Common myeloid progenitor, CD34-positive (primary cell): ENCODE measurements at regions not wholly inside any gene's neighbourhood (a gene's known extent, or its start where the extent isn't known, plus 50 kb on each side); places are given as distances from the start of the nearest gene placed in this dataset.

ENCODE experiments used
- CTCF ChIA-PET: fragments of 350-600 bp; sonication (Branson Sonifier 250); formaldehyde crosslinking; loops from one replicate; lab custom pipeline; 2021; ENCODE audit warnings: antibody characterized with exemption; lab: Charles Lee
- POLR2A ChIA-PET: fragments of 350-600 bp; sonication (Branson Sonifier 250); formaldehyde crosslinking; loops from one replicate; lab custom pipeline; 2021; ENCODE audit warnings: antibody characterized with exemption; lab: Charles Lee
- DNase-seq, 3 donors: peaks; one replicate each; pipeline versions ENCODE4 v3.0.0 to v3.0.0-alpha.2; 2013
- H3K27ac ChIP-seq, 2 experiments: 1 replicate in 1 of 2; 2 replicates in 1 of 2; pipeline ENCODE4 v1.7.0; 2013; ENCODE audit warnings: inconsistent platforms in 2 of 2, low read length in 2 of 2, mild to moderate bottlenecking in 2 of 2, low read depth in 1 of 2, moderate library complexity in 1 of 2; ENCODE audit not compliant: severe bottlenecking in 2 of 2, insufficient read depth in 1 of 2, poor library complexity in 1 of 2
- H3K27me3 ChIP-seq, 5 experiments: replicated peaks in 2 of 5; 1 replicate in 3 of 5; 2 replicates in 2 of 5; pipeline versions ENCODE4 v1.6.1 to v1.7.0; 2013; ENCODE audit warnings: low read length in 4 of 5, mild to moderate bottlenecking in 2 of 5, moderate library complexity in 2 of 5, inconsistent platforms in 1 of 5; ENCODE audit not compliant: insufficient read depth in 5 of 5, control insufficient read depth in 4 of 5
- H3K36me3 ChIP-seq, 4 experiments: 1 replicate in 2 of 4; 2 replicates in 2 of 4; pipeline versions ENCODE4 v1.6.1 to v1.7.0; 2013; ENCODE audit warnings: low read length in 3 of 4, control low read depth in 1 of 4, mild to moderate bottlenecking in 1 of 4; ENCODE audit not compliant: control insufficient read depth in 4 of 4, insufficient read depth in 4 of 4
- H3K4me1 ChIP-seq, 4 experiments: 1 replicate in 3 of 4; 2 replicates in 1 of 4; pipeline versions ENCODE4 v1.6.1 to v1.7.1; 2013; ENCODE audit warnings: low read length in 3 of 4, mild to moderate bottlenecking in 3 of 4, control low read depth in 1 of 4, inconsistent platforms in 1 of 4, moderate library complexity in 1 of 4; ENCODE audit not compliant: control insufficient read depth in 4 of 4, insufficient read depth in 4 of 4; ENCODE audit errors: control extremely low read depth in 1 of 4
- H3K4me3 ChIP-seq, 7 experiments: 1 replicate in 4 of 7; 2 replicates in 3 of 7; pipeline versions ENCODE4 v1.5.1 to v1.7.0; 2013; ENCODE audit warnings: mild to moderate bottlenecking in 7 of 7, low read length in 6 of 7, moderate library complexity in 6 of 7, inconsistent platforms in 2 of 7, low read depth in 2 of 7, control low read depth in 1 of 7; ENCODE audit not compliant: insufficient read depth in 4 of 7, control insufficient read depth in 1 of 7; ENCODE audit errors: extremely low read depth in 1 of 7
- H3K9me3 ChIP-seq, 5 experiments: 1 replicate in 4 of 5; 2 replicates in 1 of 5; pipeline versions ENCODE4 v1.6.1 to v1.7.1; 2013; ENCODE audit warnings: low read length in 4 of 5, mild to moderate bottlenecking in 2 of 5, inconsistent platforms in 1 of 5, low read depth in 1 of 5, moderate library complexity in 1 of 5; ENCODE audit not compliant: control insufficient read depth in 4 of 5, insufficient read depth in 2 of 5; ENCODE audit errors: control extremely low read depth in 1 of 5
- WGBS: methylation state at CpG from one replicate; pipeline ENCODE4 v1.1.5; 2013; ENCODE audit not compliant: insufficient coverage; 5-methylcytosine and 5-hydroxymethylcytosine counted together

- no peak overlapping the region for H3K4me3 ChIP-seq
- POLR2A ChIA-PET: no interaction called here
- CTCF ChIA-PET: interaction anchor here (0.6 to 1.3 kb wide), 3 partner anchors 17 to 165 kb away, joined by 3 to 4 read pairs (median 3); no protein-coding TSS in a partner anchor
- no peaks in the 10 kb centered on the region for H3K27me3 ChIP-seq
- no peaks in the 10 kb centered on the region for H3K9me3 ChIP-seq
- WGBS: 100% methylated on average over 1 of the region's 1 CpG
- no peak for DNase-seq
- H3K4me1 ChIP-seq: no peaks in the 10 kb centered on the region
- H3K36me3 ChIP-seq: no peaks in the 10 kb centered on the region
- H3K27ac ChIP-seq: no peak overlapping the region
These were observed 115.1 kb upstream of the PCDH18 start for GRCh38 chr4:137647375-137647774.

- 60% methylated on average over 1 of the region's 1 CpG for WGBS
- POLR2A ChIA-PET: no interaction called here
These were observed 111.9 kb upstream of the PCDH18 start for GRCh38 chr4:137644201-137644600.

DNA sequence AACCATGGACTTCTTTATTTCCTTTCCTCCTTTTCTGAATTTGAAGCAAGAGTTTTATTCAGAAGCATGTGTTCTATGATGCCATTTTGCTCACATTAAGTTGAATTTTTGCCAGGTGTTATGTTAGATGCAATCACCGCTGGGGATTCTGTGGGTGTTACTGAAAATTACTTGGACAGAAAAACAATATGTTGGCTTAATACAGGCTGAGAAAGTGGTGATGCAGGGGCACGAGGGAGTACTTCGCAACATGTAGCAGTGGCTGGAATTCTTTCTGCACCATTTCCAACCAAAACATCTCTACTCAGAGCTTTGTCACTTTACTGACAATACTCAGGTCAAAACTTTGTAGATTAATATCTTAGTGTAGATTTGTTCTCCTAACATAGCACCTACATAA, 109.2 kb upstream of the PCDH18 start:
- H3K9me3 ChIP-seq: no peaks in the 10 kb centered on the region
- WGBS: 100% methylated on average over 1 of the region's 3 CpGs
- DNase-seq: no peak
- no peaks in the 10 kb centered on the region for H3K27me3 ChIP-seq
- H3K27ac ChIP-seq: no peak overlapping the region
- H3K36me3 ChIP-seq: no peaks in the 10 kb centered on the region
- POLR2A ChIA-PET: no interaction called here
- CTCF ChIA-PET: no interaction called here
- no peak overlapping the region for H3K4me3 ChIP-seq
- H3K4me1 ChIP-seq: no peaks in the 10 kb centered on the region

More at GRCh38 chr4:137644201-137644600, 111.9 kb upstream of the PCDH18 start:
- Histone ChIP-seq H3K27ac (no peak overlapping the region), H3K27me3 (no peaks in the 10 kb centered on the region), H3K9me3 (no peaks in the 10 kb centered on the region), H3K4me3 (no peak overlapping the region), H3K4me1 (no peaks in the 10 kb centered on the region), H3K36me3 (no peaks in the 10 kb centered on the region)
- no peak for DNase-seq
- CTCF ChIA-PET: no interaction called here

DNA sequence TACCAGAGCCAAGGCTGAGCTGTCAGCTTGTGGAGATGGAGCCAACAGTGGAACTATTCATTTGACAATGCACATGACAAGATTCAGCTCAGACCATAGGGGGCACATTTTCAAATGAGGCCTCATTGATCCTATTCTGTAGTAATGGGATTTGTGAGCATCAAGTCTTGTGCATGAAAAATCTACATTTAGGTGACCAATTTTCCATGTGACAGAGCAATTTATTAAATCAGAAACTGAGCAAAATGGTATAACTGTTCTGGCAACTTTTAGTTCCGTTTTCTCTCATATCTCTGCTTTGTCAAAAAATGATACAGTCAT, 108.5 kb upstream of the PCDH18 start:
- Histone ChIP-seq H3K36me3 (no peaks in the 10 kb centered on the region), H3K9me3 (no peaks in the 10 kb centered on the region), H3K4me1 (no peaks in the 10 kb centered on the region), H3K27me3 (no peaks in the 10 kb centered on the region), H3K4me3 (no peak overlapping the region), H3K27ac (no peak overlapping the region)
- DNase-seq: no peak
- no CpG with 5 or more reads among the region's 1 CpG for WGBS
- CTCF ChIA-PET: no interaction called here
- POLR2A ChIA-PET: no interaction called here

DNA sequence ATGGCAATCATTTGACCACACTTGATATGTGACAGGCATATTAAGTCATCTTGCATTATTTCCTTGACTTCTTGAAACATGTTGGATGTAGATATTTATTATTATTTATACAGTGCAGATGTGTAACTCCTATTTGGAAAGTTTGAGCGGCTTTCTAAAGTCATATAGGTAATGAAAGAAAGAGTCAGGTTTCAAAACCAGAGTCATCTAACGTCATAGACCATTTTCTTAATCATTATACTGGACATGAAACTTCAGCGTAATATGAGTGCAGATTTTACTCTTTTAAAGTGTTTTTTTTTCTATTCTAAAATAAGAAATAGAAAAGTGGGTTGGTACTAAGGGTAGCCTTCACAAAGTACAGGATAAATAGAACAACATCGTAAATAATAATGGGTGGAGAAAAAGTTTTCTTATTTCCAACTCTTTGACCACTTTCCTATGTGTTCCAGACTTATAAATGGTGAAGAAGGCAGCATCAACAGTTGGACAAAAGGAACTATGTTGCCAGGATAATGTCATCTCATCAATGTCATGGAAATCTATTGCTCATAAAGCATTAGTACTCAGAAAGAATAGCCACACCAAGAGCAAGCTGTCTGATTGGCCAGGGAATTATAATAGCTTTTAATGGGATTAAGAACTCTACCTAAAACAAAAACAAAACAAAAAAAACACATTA, 108.0 kb upstream of the PCDH18 start:
- Histone ChIP-seq H3K4me3 (no peak overlapping the region), H3K4me1 (no peaks in the 10 kb centered on the region), H3K36me3 (no peaks in the 10 kb centered on the region), H3K27me3 (no peaks in the 10 kb centered on the region), H3K9me3 (no peaks in the 10 kb centered on the region), H3K27ac (no peak overlapping the region)
- ChIA-PET CTCF (no interaction called here), POLR2A (no interaction called here)
- WGBS: no CpG with 5 or more reads among the region's 4 CpGs
- DNase-seq: no peak

DNA sequence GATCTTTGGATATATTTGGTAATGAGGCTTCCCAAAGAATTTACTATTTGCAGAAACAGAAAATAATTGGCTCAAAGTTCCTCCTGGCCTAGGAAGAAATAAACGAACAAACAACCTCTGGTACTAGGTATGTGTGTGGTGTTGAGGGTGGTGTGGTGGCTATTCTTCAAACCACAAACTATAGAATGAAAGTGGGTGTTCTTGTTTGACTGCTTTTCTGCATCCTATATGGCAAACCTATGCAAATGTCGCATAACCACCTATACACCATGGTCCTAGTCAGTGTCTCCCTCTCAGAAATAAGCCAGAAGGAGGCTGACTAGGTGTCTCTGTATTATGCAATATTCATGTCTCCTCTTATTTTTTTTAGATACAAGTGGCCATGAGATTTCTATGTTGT, 106.6 kb upstream of the PCDH18 start:
- Histone ChIP-seq H3K27ac (no peak overlapping the region), H3K36me3 (no peaks in the 10 kb centered on the region), H3K4me1 (no peaks in the 10 kb centered on the region), H3K27me3 (no peaks in the 10 kb centered on the region), H3K4me3 (no peak overlapping the region), H3K9me3 (no peaks in the 10 kb centered on the region)
- 80% methylated on average over 1 of the region's 2 CpGs for WGBS
- ChIA-PET POLR2A (no interaction called here), CTCF (no interaction called here)
- no peak for DNase-seq

GRCh38 chr4:137635601-137636000, 103.3 kb upstream of the PCDH18 start:
- H3K4me1 ChIP-seq: no peaks in the 10 kb centered on the region
- H3K9me3 ChIP-seq: no peaks in the 10 kb centered on the region
- H3K27me3 ChIP-seq: no peaks in the 10 kb centered on the region
- CTCF ChIA-PET: no interaction called here
- no peaks in the 10 kb centered on the region for H3K36me3 ChIP-seq
- no CpG with 5 or more reads among the region's 1 CpG for WGBS
- H3K4me3 ChIP-seq: no peak overlapping the region
- POLR2A ChIA-PET: no interaction called here
- no peak for DNase-seq
- H3K27ac ChIP-seq: no peak overlapping the region
